Neural cell (in vitro differentiated cells): ENCODE measurements at regions not wholly inside any gene's neighbourhood (a gene's known extent, or its start where the extent isn't known, plus 50 kb on each side); places are given as distances from the start of the nearest gene placed in this dataset.

Source experiments
- EP300 ChIP-seq: fragments of 450-650 bp; conservative IDR thresholded peaks from 2 replicates; pipeline ENCODE4 v1.6.1; 2014; ENCODE audit warnings: antibody characterized with exemption, mild to moderate bottlenecking, moderate library complexity; ENCODE audit not compliant: poor library complexity, severe bottlenecking
- EZH2 ChIP-seq: fragments of 200-600, 300-800 bp; shearing (Covaris generic), sonication (generic); IDR thresholded peaks from 2 replicates; pipeline ENCODE4 v1.6.1; 2014; ENCODE audit warnings: antibody characterized with exemption, low read length, borderline replicate concordance, mild to moderate bottlenecking; ENCODE audit not compliant: insufficient read depth, poor library complexity, severe bottlenecking
- MXI1 ChIP-seq: fragments of 450-650 bp; conservative IDR thresholded peaks from 2 replicates; pipeline ENCODE4 v1.6.1; 2014; ENCODE audit warnings: antibody characterized with exemption, mild to moderate bottlenecking; ENCODE audit not compliant: poor library complexity, severe bottlenecking
- POLR2AphosphoS5 ChIP-seq: IDR thresholded peaks from 2 replicates; pipeline ENCODE4 v1.6.1; 2012
- RAD21 ChIP-seq: fragments of 450-650 bp; conservative IDR thresholded peaks from 2 replicates; pipeline ENCODE4 v1.6.1; 2014; ENCODE audit warnings: antibody characterized with exemption, mild to moderate bottlenecking, moderate library complexity
- TF ChIP-seq, protein P1 (sequence below): fragments of 450-650 bp; IDR thresholded peaks from 2 replicates; pipeline ENCODE4 v1.5.1; 2014; ENCODE audit warnings: antibody characterized with exemption, mild to moderate bottlenecking, moderate library complexity; ENCODE audit not compliant: poor library complexity, severe bottlenecking

DNA sequence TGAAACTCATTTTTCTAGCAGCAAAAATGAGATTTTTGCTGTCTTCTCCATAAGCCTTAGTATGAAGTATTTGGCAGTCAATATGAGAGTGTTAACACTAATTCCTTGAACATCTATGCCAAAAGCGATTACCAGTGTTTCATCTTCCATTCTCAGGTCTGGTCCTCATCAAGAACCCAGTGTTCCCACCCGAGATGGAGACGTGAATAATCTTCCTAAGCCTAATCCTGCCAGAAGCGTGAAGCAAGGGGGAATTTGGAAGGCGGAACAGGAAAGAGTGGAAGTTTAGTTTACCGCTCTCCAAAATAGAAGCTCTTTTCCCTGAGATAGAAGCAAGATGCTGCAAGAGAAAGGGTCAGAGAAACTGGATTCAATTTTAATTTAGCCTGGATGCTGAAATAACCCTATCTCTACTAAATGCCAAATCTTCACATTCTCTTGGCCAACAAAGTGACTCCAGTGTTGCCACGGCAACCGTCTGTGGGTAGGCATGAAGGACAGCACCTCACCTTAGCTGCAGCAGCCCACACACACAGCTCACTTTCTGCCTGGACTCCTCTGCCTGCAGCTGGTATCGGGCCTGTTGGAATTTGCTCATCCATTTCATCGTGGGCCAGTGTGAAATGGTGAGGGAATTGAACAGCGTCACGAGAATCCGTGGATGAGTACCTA lies 711.1 kb downstream of the CBLN2 start:
- TF ChIP-seq, protein P1, sequence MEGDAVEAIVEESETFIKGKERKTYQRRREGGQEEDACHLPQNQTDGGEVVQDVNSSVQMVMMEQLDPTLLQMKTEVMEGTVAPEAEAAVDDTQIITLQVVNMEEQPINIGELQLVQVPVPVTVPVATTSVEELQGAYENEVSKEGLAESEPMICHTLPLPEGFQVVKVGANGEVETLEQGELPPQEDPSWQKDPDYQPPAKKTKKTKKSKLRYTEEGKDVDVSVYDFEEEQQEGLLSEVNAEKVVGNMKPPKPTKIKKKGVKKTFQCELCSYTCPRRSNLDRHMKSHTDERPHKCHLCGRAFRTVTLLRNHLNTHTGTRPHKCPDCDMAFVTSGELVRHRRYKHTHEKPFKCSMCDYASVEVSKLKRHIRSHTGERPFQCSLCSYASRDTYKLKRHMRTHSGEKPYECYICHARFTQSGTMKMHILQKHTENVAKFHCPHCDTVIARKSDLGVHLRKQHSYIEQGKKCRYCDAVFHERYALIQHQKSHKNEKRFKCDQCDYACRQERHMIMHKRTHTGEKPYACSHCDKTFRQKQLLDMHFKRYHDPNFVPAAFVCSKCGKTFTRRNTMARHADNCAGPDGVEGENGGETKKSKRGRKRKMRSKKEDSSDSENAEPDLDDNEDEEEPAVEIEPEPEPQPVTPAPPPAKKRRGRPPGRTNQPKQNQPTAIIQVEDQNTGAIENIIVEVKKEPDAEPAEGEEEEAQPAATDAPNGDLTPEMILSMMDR = no peak
- TF ChIP-seq EZH2 (no peak), RAD21 (no peak), EP300 (no peak), POLR2AphosphoS5 (no peak), MXI1 (no peak)
